GM18502 (cell line): ENCODE measurements at regions not wholly inside any gene's neighbourhood (a gene's known extent, or its start where the extent isn't known, plus 50 kb on each side); places are given as distances from the start of the nearest gene placed in this dataset.

Experiments
- ATAC-seq: cut with Tn5 transposase; IDR thresholded peaks from one replicate; pipeline ENCODE4 v1.9.1; 2021; ENCODE audit warnings: mild to moderate bottlenecking; ENCODE audit not compliant: unreplicated experiment, poor library complexity

- ATAC-seq = no peak
Measured at GRCh38 chr13:31029102-31029501, 96.6 kb downstream of the TEX26 start.

GRCh38 chr13:31027136-31027535 is 94.7 kb downstream of the TEX26 start:
- ATAC-seq = no peak
